B cell (primary cell): ENCODE measurements at regions not wholly inside any gene's neighbourhood (a gene's known extent, or its start where the extent isn't known, plus 50 kb on each side); places are given as distances from the start of the nearest gene placed in this dataset.

Experiments
- ATAC-seq: fragments of 200-7000 bp; cut with Tn5 transposase; one replicate; pipeline ENCODE4 v1.10.0; 2021; ENCODE audit warnings: low read depth, mild to moderate bottlenecking, moderate number of reproducible peaks, moderate library complexity
- CTCF ChIA-PET: fragments of 350-600 bp; sonication (Branson Sonifier 250); formaldehyde crosslinking; loops from one replicate; lab custom pipeline; 2021; ENCODE audit warnings: antibody characterized with exemption, inconsistent platforms; lab: Charles Lee
- POLR2A ChIA-PET: fragments of 350-600 bp; sonication (Branson Sonifier 250); formaldehyde crosslinking; loops from one replicate; lab custom pipeline; 2021; ENCODE audit warnings: antibody characterized with exemption; lab: Charles Lee
- DNase-seq: peaks from one replicate; pipeline ENCODE4 v3.0.0; 2013
- H2AFZ ChIP-seq: 2 replicates; pipeline ENCODE4 v1.6.1; 2012; ENCODE audit warnings: mild to moderate bottlenecking, low read depth, low read length; ENCODE audit not compliant: insufficient read depth, poor library complexity, severe bottlenecking
- H3K27ac ChIP-seq, 2 donors: 1 replicate in 1 of 2; 2 replicates in 1 of 2; pipeline ENCODE4 v1.5.1; 2012 to 2013; ENCODE audit warnings: low read length in 2 of 2, mild to moderate bottlenecking in 2 of 2, moderate library complexity in 1 of 2
- H3K27me3 ChIP-seq, 4 experiments: fragments of 200-600 bp in 1 of 4; sonication (generic) in 1 of 4; replicated peaks in 1 of 4; 1 replicate in 2 of 4; 2 replicates in 2 of 4; pipeline versions ENCODE4 v1.6.1 to v1.7.0; 2013 to 2016; ENCODE audit warnings: low read length in 3 of 4, mild to moderate bottlenecking in 2 of 4, mixed read lengths in 1 of 4, moderate library complexity in 1 of 4; ENCODE audit not compliant: insufficient read depth in 4 of 4, control insufficient read depth in 3 of 4; ENCODE audit errors: control extremely low read depth in 1 of 4
- H3K36me3 ChIP-seq, 2 experiments: replicated peaks in 1 of 2; 1 replicate in 1 of 2; 2 replicates in 1 of 2; pipeline versions ENCODE4 v1.6.1 to v1.7.1; 2013; ENCODE audit warnings: low read length in 1 of 2; ENCODE audit not compliant: insufficient read depth in 2 of 2, control insufficient read depth in 1 of 2; ENCODE audit errors: control extremely low read depth in 1 of 2, extremely low read depth in 1 of 2
- H3K4me1 ChIP-seq, 2 donors: fragments of 200-600 bp in 1 of 2; sonication (generic) in 1 of 2; 1 replicate in 1 of 2; 2 replicates in 1 of 2; pipeline versions ENCODE4 v1.5.1 to v1.6.1; 2013 to 2017; ENCODE audit warnings: low read length in 2 of 2; ENCODE audit not compliant: control insufficient read depth in 2 of 2, insufficient read depth in 2 of 2
- H3K4me2 ChIP-seq: replicated peaks from 2 replicates; pipeline ENCODE3; 2012; ENCODE audit warnings: mild to moderate bottlenecking, low read depth, low read length; ENCODE audit not compliant: poor library complexity, severe bottlenecking
- H3K4me3 ChIP-seq, 5 experiments: fragments of 200-600 bp in 1 of 5; sonication (generic) in 1 of 5; 1 replicate in 3 of 5; 2 replicates in 2 of 5; pipeline versions ENCODE4 v1.5.1 to v1.7.0; 2011 to 2016; ENCODE audit warnings: low read length in 4 of 5, mild to moderate bottlenecking in 4 of 5, low read depth in 2 of 5, control low read depth in 1 of 5, moderate library complexity in 1 of 5; ENCODE audit not compliant: insufficient read depth in 1 of 5; ENCODE audit errors: control extremely low read depth in 1 of 5, extremely low read depth in 1 of 5
- H3K79me2 ChIP-seq: fragments of 200-600 bp; sonication (generic); one replicate; pipeline ENCODE4 v1.6.0; 2016; ENCODE audit warnings: low read length; ENCODE audit not compliant: control insufficient read depth, insufficient read depth
- H3K9ac ChIP-seq: fragments of 200-600 bp; sonication (generic); 2 replicates; pipeline ENCODE4 v1.6.1; 2017; ENCODE audit warnings: mild to moderate bottlenecking, low read length, moderate library complexity
- H3K9me3 ChIP-seq, 3 donors: one replicate each; pipeline versions ENCODE4 v1.6.1 to v1.7.1; 2013; ENCODE audit warnings: low read length in 2 of 3; ENCODE audit not compliant: control insufficient read depth in 2 of 3, insufficient read depth in 1 of 3; ENCODE audit errors: control extremely low read depth in 1 of 3
- H4K20me1 ChIP-seq: 2 replicates; pipeline ENCODE4 v1.6.0; 2012; ENCODE audit warnings: mild to moderate bottlenecking, low read length; ENCODE audit not compliant: insufficient read depth, control insufficient read depth, poor library complexity, severe bottlenecking
- H3K27ac Mint-ChIP-seq: one replicate; pipeline ENCODE4 v1.8.0; 2021; ENCODE audit warnings: mixed read lengths
- H3K27me3 Mint-ChIP-seq: one replicate; pipeline ENCODE4 v1.8.0; 2021; ENCODE audit warnings: mixed read lengths
- H3K4me1 Mint-ChIP-seq: one replicate; pipeline ENCODE4 v1.8.0; 2021; ENCODE audit warnings: mixed read lengths
- H3K4me3 Mint-ChIP-seq: one replicate; pipeline ENCODE4 v1.8.0; 2021; ENCODE audit warnings: mixed read lengths
- H3K9me3 Mint-ChIP-seq: one replicate; pipeline ENCODE4 v1.8.0; 2022; ENCODE audit warnings: mixed read lengths; ENCODE audit not compliant: insufficient read depth
- EZH2 ChIP-seq: IDR thresholded peaks from 2 replicates; pipeline ENCODE4 v1.6.1; 2012; ENCODE audit warnings: borderline replicate concordance, low read depth, mild to moderate bottlenecking, moderate library complexity, low read length; ENCODE audit not compliant: insufficient read depth, poor library complexity, severe bottlenecking
- WGBS: methylation state at CpG from one replicate; pipeline ENCODE4 v1.1.5; 2013; ENCODE audit warnings: missing lambda C conversion rate; ENCODE audit not compliant: insufficient coverage; 5-methylcytosine and 5-hydroxymethylcytosine counted together
- intact Hi-C: fragments of 100-400 bp; cut with micrococcal nuclease; formaldehyde crosslinking; loops from one replicate; pipeline ENCODE4 v1.10.0; 2022
- TF ChIP-seq, protein P1 (sequence below): fragments of 200-600 bp; IDR thresholded peaks from one replicate; pipeline ENCODE4 v1.8.0; 2022; ENCODE audit warnings: antibody characterized with exemption, mild to moderate bottlenecking

GRCh38 chr20:1782181-1782580 lies 113.0 kb upstream of the SIRPA start:
- Mint-ChIP-seq H3K9me3 (no peaks in the 10 kb centered on the region), H3K4me3 (no peak overlapping the region), H3K27me3 (peaks cover 52% of the 10 kb centered on the region), H3K27ac (no peak overlapping the region), H3K4me1 (peaks cover 13% of the 10 kb centered on the region)
- H3K4me1 ChIP-seq, result peaks cover 11 to 20% of the 10 kb centered on the region in 2 donors
- H3K27ac ChIP-seq, result no peak overlapping the region
- no peak overlapping the region for H3K4me3 ChIP-seq
- peaks cover 0 to 36% (median 11%) of the 10 kb centered on the region in 4 experiments for H3K27me3 ChIP-seq
- no peaks in the 10 kb centered on the region for H3K9me3 ChIP-seq
- intact Hi-C loops, result no loop called here
- TF ChIP-seq EZH2, result no peak
- TF ChIP-seq, protein P1, sequence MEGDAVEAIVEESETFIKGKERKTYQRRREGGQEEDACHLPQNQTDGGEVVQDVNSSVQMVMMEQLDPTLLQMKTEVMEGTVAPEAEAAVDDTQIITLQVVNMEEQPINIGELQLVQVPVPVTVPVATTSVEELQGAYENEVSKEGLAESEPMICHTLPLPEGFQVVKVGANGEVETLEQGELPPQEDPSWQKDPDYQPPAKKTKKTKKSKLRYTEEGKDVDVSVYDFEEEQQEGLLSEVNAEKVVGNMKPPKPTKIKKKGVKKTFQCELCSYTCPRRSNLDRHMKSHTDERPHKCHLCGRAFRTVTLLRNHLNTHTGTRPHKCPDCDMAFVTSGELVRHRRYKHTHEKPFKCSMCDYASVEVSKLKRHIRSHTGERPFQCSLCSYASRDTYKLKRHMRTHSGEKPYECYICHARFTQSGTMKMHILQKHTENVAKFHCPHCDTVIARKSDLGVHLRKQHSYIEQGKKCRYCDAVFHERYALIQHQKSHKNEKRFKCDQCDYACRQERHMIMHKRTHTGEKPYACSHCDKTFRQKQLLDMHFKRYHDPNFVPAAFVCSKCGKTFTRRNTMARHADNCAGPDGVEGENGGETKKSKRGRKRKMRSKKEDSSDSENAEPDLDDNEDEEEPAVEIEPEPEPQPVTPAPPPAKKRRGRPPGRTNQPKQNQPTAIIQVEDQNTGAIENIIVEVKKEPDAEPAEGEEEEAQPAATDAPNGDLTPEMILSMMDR, result no peak
- H3K36me3 ChIP-seq, result no peaks in the 10 kb centered on the region
- no peak overlapping the region for H2AFZ ChIP-seq
- no peak overlapping the region for H3K9ac ChIP-seq
- 74% methylated on average over 3 of the region's 3 CpGs for WGBS
- no peaks in the 10 kb centered on the region for H3K79me2 ChIP-seq
- ChIA-PET CTCF (interaction anchor here (0.7 to 2.4 kb wide), 3 partner anchors 13 to 390 kb away, joined by 3 to 11 read pairs (median 6); no protein-coding TSS in a partner anchor), POLR2A (no interaction called here)
- H3K4me2 ChIP-seq, result no peak overlapping the region
- no peak for DNase-seq
- ATAC-seq, result no peak
- H4K20me1 ChIP-seq, result no peaks in the 10 kb centered on the region

- CTCF ChIA-PET, result interaction anchor here (0.9 to 1.7 kb wide), 3 partner anchors 18 to 396 kb away, joined by 3 to 5 read pairs (median 3); no protein-coding TSS in a partner anchor
- no peaks in the 10 kb centered on the region for H3K9me3 Mint-ChIP-seq
- WGBS, result 91% methylated on average over 5 of the region's 5 CpGs
Observed at GRCh38 chr20:1779567-1779966, 115.6 kb upstream of the SIRPA start.

More at GRCh38 chr20:1779567-1779966, 115.6 kb upstream of the SIRPA start:
- ATAC-seq, result no peak
- Histone ChIP-seq H3K36me3 (no peaks in the 10 kb centered on the region), H3K4me1 (peaks cover 19 to 23% of the 10 kb centered on the region in 2 donors), H4K20me1 (no peaks in the 10 kb centered on the region), H2AFZ (no peak overlapping the region), H3K4me2 (no peak overlapping the region), H3K9me3 (no peaks in the 10 kb centered on the region), H3K9ac (no peak overlapping the region), H3K4me3 (no peak overlapping the region), H3K27me3 (peaks cover 0 to 21% (median 3%) of the 10 kb centered on the region in 4 experiments), H3K79me2 (no peaks in the 10 kb centered on the region), H3K27ac (no peak overlapping the region)
- no peak overlapping the region for H3K4me3 Mint-ChIP-seq
- intact Hi-C loops, result loop anchor here (5.0 to 10.0 kb wide), 2 partner anchors 175 to 393 kb away; no protein-coding TSS in a partner anchor
- TF ChIP-seq, protein P1, result no peak
- TF ChIP-seq EZH2, result no peak
- no peak for DNase-seq
- POLR2A ChIA-PET, result no interaction called here
- H3K27ac Mint-ChIP-seq, result no peak overlapping the region
- peaks cover 33% of the 10 kb centered on the region for H3K27me3 Mint-ChIP-seq
- H3K4me1 Mint-ChIP-seq, result peaks cover 23% of the 10 kb centered on the region
